NB4 (cell line): ENCODE measurements at regions not wholly inside any gene's neighbourhood (a gene's known extent, or its start where the extent isn't known, plus 50 kb on each side); places are given as distances from the start of the nearest gene placed in this dataset.

ENCODE experiments used
- CTCF ChIP-seq: IDR thresholded peaks from one replicate; pipeline ENCODE4 v1.5.1; 2012; ENCODE audit warnings: low read depth, low read length
- MYC ChIP-seq: IDR thresholded peaks from 2 replicates; pipeline ENCODE4 v1.6.1; 2011; ENCODE audit warnings: low read depth, low read length
- POLR2A ChIP-seq: IDR thresholded peaks from 2 replicates; pipeline ENCODE4 v1.6.1; 2011; ENCODE audit warnings: mild to moderate bottlenecking; ENCODE audit not compliant: insufficient read length; ENCODE audit errors: extremely low read depth

- TF ChIP-seq MYC: no peak
- no peak for TF ChIP-seq CTCF
- no peak for TF ChIP-seq POLR2A
Measured at GRCh38 chr1:199067483-199067882, 428.6 kb downstream of the PTPRC start.
